Endothelial cell of umbilical vein (primary cell): ENCODE measurements at regions not wholly inside any gene's neighbourhood (a gene's known extent, or its start where the extent isn't known, plus 50 kb on each side); places are given as distances from the start of the nearest gene placed in this dataset.

Experiments used
- BruUV-seq: library from RNA; stranded (reverse); fragments of 400-500 nt; replicated peaks from 2 replicates; lab custom pipeline; 2021; lab: Mats Ljungman, UMichigan
- CTCF ChIA-PET: fragments of 300-600, 350-600 bp; sonication (Branson Sonifier 250); formaldehyde crosslinking; loops from one replicate; lab custom pipeline; 2021; ENCODE audit warnings: antibody characterized with exemption, inconsistent platforms; lab: Charles Lee
- POLR2A ChIA-PET: fragments of 300-600, 350-600 bp; sonication (Branson Sonifier 250); formaldehyde crosslinking; loops from one replicate; lab custom pipeline; 2021; ENCODE audit warnings: antibody characterized with exemption, inconsistent platforms; lab: Charles Lee
- DNase-seq: peaks from one replicate; pipeline ENCODE4 v3.0.0-alpha.2; 2011; ENCODE audit warnings: low read depth, low spot score
- FAIRE-seq: peaks from 2 replicates; lab custom pipeline; 2011; peaks lifted over from hg19 to GRCh38; lab: Jason Lieb, UNC
- H2AFZ ChIP-seq: 2 replicates; pipeline ENCODE4 v1.6.0; 2012; ENCODE audit warnings: low read depth, low read length, control low read depth, inconsistent platforms
- H3K27ac ChIP-seq: 2 replicates; pipeline ENCODE4 v1.5.1; 2011; ENCODE audit warnings: low read depth, mild to moderate bottlenecking, control low read depth, low read length, moderate library complexity; ENCODE audit not compliant: insufficient read depth
- H3K27me3 ChIP-seq, 2 experiments: 2 replicates each; pipeline versions ENCODE4 v1.6.0 to v1.6.1; 2011; ENCODE audit warnings: low read length in 2 of 2, mixed read lengths in 1 of 2; ENCODE audit not compliant: control insufficient read depth in 2 of 2, insufficient read depth in 2 of 2
- H3K36me3 ChIP-seq, 2 experiments: 2 replicates in 1 of 2; 3 replicates in 1 of 2; pipeline ENCODE4 v1.5.1; 2011; ENCODE audit warnings: low read length in 2 of 2, mild to moderate bottlenecking in 1 of 2, moderate library complexity in 1 of 2; ENCODE audit not compliant: control insufficient read depth in 2 of 2, insufficient read depth in 2 of 2; ENCODE audit errors: extremely low read depth in 1 of 2
- H3K4me1 ChIP-seq: 3 replicates; pipeline ENCODE4 v1.5.1; 2011; ENCODE audit warnings: mild to moderate bottlenecking, low read length; ENCODE audit not compliant: control insufficient read depth, insufficient read depth; ENCODE audit errors: extremely low read depth
- H3K4me2 ChIP-seq: 2 replicates; pipeline ENCODE4 v1.6.1; 2011; ENCODE audit warnings: low read length, control low read depth, mixed read lengths; ENCODE audit not compliant: insufficient read depth
- H3K4me3 ChIP-seq, 3 experiments: fragments of 200-600 bp in 1 of 3; sonication (generic), shearing (Covaris generic) in 1 of 3; replicated peaks in 1 of 3; 2 replicates each; pipeline ENCODE4 v1.5.1; 2011 to 2016; ENCODE audit warnings: control low read depth in 3 of 3, low read length in 3 of 3, mild to moderate bottlenecking in 2 of 3, inconsistent platforms in 1 of 3, low read depth in 1 of 3, moderate library complexity in 1 of 3; ENCODE audit not compliant: insufficient read depth in 1 of 3
- H3K79me2 ChIP-seq: 2 replicates; pipeline ENCODE4 v1.6.0; 2012; ENCODE audit warnings: low read length, inconsistent platforms; ENCODE audit not compliant: control insufficient read depth, insufficient read depth
- H3K9ac ChIP-seq: replicated peaks from 2 replicates; pipeline ENCODE3; 2011; ENCODE audit warnings: low read length, control low read depth; ENCODE audit not compliant: insufficient read depth; ENCODE audit errors: extremely low read depth
- H3K9me1 ChIP-seq: replicated peaks from 3 replicates; pipeline ENCODE4 v1.6.0; 2011; ENCODE audit warnings: mild to moderate bottlenecking, low read length; ENCODE audit not compliant: control insufficient read depth, insufficient read depth; ENCODE audit errors: extremely low read depth
- H3K9me3 ChIP-seq: replicated peaks from 2 replicates; pipeline ENCODE4 v1.5.1; 2012; ENCODE audit warnings: low read length, inconsistent platforms; ENCODE audit not compliant: control insufficient read depth, insufficient read depth
- H4K20me1 ChIP-seq: replicated peaks from 2 replicates; pipeline ENCODE3; 2011; ENCODE audit warnings: mild to moderate bottlenecking, low read length; ENCODE audit not compliant: control insufficient read depth, insufficient read depth; ENCODE audit errors: extremely low read depth
- CTCF ChIP-seq, 2 donors: IDR thresholded peaks; 1 replicate in 1 of 2; 2 replicates in 1 of 2; pipeline ENCODE4 v1.5.1; 2011; ENCODE audit warnings: low read length in 2 of 2, mild to moderate bottlenecking in 2 of 2, moderate library complexity in 2 of 2, control low read depth in 1 of 2, inconsistent platforms in 1 of 2, low read depth in 1 of 2; ENCODE audit not compliant: insufficient read depth in 1 of 2; ENCODE audit errors: extremely low read depth in 1 of 2
- EZH2 ChIP-seq: IDR thresholded peaks from 2 replicates; pipeline ENCODE4 v1.6.1; 2012; ENCODE audit warnings: borderline replicate concordance, low read depth, mild to moderate bottlenecking, moderate library complexity, low read length, inconsistent platforms; ENCODE audit not compliant: severe bottlenecking
- FOS ChIP-seq: IDR thresholded peaks from 2 replicates; pipeline ENCODE4 v1.6.1; 2011; ENCODE audit warnings: mild to moderate bottlenecking, low read length, moderate library complexity, borderline replicate concordance; ENCODE audit not compliant: insufficient read depth
- GATA2 ChIP-seq: IDR thresholded peaks from 2 replicates; pipeline ENCODE4 v1.7.0; 2011; ENCODE audit warnings: low read depth, mild to moderate bottlenecking, moderate library complexity, mixed read lengths, low read length; ENCODE audit not compliant: insufficient read length, insufficient read depth
- JUN ChIP-seq: IDR thresholded peaks from 2 replicates; pipeline ENCODE4 v1.6.1; 2011; ENCODE audit warnings: borderline replicate concordance, low read depth; ENCODE audit not compliant: insufficient read length, insufficient read depth
- MYC ChIP-seq: IDR thresholded peaks from one replicate; pipeline ENCODE4 v1.6.1; 2011; ENCODE audit warnings: mild to moderate bottlenecking, low read depth, low read length
- POLR2A ChIP-seq: IDR thresholded peaks from 2 replicates; pipeline ENCODE4 v1.6.1; 2012; ENCODE audit warnings: low read depth, mild to moderate bottlenecking, control low read depth, low read length
- POLR2AphosphoS5 ChIP-seq: IDR thresholded peaks from 2 replicates; pipeline ENCODE4 v1.6.1; 2012; ENCODE audit warnings: low read depth, mild to moderate bottlenecking, control low read depth, low read length, moderate library complexity; ENCODE audit not compliant: insufficient read depth
- dilution Hi-C: fragments of 300-500 bp; cut with MboI; formaldehyde crosslinking; loops from one replicate; pipeline ENCODE4 v1.15.0; 2019; ENCODE audit warnings: low sequenced_read_pairs; ENCODE audit not compliant: extremely low pct_ligation_motif_present
- intact Hi-C: fragments of 100-400 bp; cut with micrococcal nuclease; formaldehyde crosslinking; loops from one replicate; pipeline ENCODE4 v1.10.0; 2022
- TF ChIP-seq, protein P1 (sequence below): IDR thresholded peaks from 2 replicates; pipeline ENCODE4 v1.6.1; 2011; ENCODE audit not compliant: insufficient read depth, insufficient read length

DNA sequence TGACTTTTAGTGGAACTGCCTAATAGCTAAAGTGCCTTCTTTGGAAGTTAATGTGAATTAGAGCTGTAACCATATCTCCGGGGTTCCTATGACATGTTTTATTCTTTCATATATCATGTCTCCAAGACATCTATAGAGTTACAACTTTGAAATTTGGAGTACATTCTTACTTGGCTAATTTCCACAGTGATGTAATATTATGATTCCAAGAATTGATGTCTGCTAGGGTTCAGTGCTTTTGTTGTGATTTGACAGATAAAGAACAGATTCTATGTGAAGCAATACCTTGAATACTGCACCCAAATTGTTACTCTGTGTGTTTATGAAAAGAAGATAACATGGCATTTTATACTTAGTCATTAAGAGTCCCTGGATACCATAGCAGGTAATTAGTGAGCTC lies 934.3 kb downstream of the NTRK3 start:
- FAIRE-seq = no peak
- BruUV-seq = no TSS peak
- dilution Hi-C loops = no loop called here

DNA sequence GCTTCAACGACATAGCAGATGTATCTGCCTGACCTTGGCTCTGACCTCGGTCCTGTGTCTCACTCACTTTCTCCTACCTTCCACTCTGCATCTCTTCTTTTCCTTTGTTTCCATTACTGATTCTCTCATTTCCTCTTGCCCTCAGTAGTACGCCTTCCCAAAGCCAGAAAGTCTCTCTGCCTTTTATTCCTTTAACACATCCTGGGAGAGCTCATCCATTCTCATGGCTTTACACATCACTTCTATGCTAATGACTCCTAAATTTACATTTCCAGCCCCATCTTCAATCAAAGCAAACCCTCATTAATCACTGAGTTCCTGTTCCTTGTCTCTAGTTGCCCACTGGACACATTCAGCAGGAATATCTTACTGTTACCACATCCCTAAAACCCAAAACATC lies 938.6 kb downstream of the NTRK3 start:
- H3K4me1 ChIP-seq = no peaks in the 10 kb centered on the region
- no peak overlapping the region for H3K4me3 ChIP-seq
- DNase-seq (no peak), FAIRE-seq (no peak)
- H3K36me3 ChIP-seq = no peaks in the 10 kb centered on the region
- CTCF ChIA-PET = interaction anchor here (0.6 kb wide), 1 partner anchor 802 kb away, joined by 4 read pairs; no protein-coding TSS in a partner anchor
- no peak overlapping the region for H3K9ac ChIP-seq
- no peak overlapping the region for H3K27ac ChIP-seq
- no peak overlapping the region for H2AFZ ChIP-seq
- TF ChIP-seq, protein P1, sequence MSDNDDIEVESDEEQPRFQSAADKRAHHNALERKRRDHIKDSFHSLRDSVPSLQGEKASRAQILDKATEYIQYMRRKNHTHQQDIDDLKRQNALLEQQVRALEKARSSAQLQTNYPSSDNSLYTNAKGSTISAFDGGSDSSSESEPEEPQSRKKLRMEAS = no peak
- TF ChIP-seq MYC (no peak), JUN (no peak), POLR2AphosphoS5 (no peak), GATA2 (no peak), EZH2 (no peak), FOS (no peak), POLR2A (no peak), CTCF (IDR thresholded peaks at IDR 0.05; ENCODE audit: extremely low read depth in 1 of 2, insufficient read depth in 1 of 2, low read depth in 1 of 2, low read length in 2 of 2) (no peak)
- H3K9me1 ChIP-seq = no peaks in the 10 kb centered on the region
- H3K79me2 ChIP-seq = no peaks in the 10 kb centered on the region
- no TSS peak for BruUV-seq
- intact Hi-C loops = no loop called here
- H3K4me2 ChIP-seq = no peak overlapping the region
- H3K9me3 ChIP-seq = peaks cover 4% of the 10 kb centered on the region
- no peaks in the 10 kb centered on the region for H3K27me3 ChIP-seq
- dilution Hi-C loops = no loop called here
- POLR2A ChIA-PET = no interaction called here
- H4K20me1 ChIP-seq = no peaks in the 10 kb centered on the region

More for the DNA sequence above, 934.3 kb downstream of the NTRK3 start:
- TF ChIP-seq CTCF (IDR thresholded peaks at IDR 0.05; ENCODE audit: extremely low read depth in 1 of 2, insufficient read depth in 1 of 2, low read depth in 1 of 2, low read length in 2 of 2) (no peak), GATA2 (no peak), JUN (no peak)
- ChIA-PET CTCF (no interaction called here), POLR2A (no interaction called here)
- no peak overlapping the region for H3K4me3 ChIP-seq
- no peak for DNase-seq
- H3K4me1 ChIP-seq = no peaks in the 10 kb centered on the region
- no peak overlapping the region for H3K27ac ChIP-seq
- H2AFZ ChIP-seq = no peak overlapping the region
- no peaks in the 10 kb centered on the region for H3K79me2 ChIP-seq
- intact Hi-C loops = no loop called here
- H3K9ac ChIP-seq = no peak overlapping the region
- peaks cover 2% of the 10 kb centered on the region for H3K9me3 ChIP-seq
- H3K9me1 ChIP-seq = no peaks in the 10 kb centered on the region
- H3K4me2 ChIP-seq = no peak overlapping the region
- H3K36me3 ChIP-seq = no peaks in the 10 kb centered on the region
- H3K27me3 ChIP-seq = no peaks in the 10 kb centered on the region
- H4K20me1 ChIP-seq = no peaks in the 10 kb centered on the region
